NCI-H146 (cell line): ENCODE measurements at regions not wholly inside any gene's neighbourhood (a gene's known extent, or its start where the extent isn't known, plus 50 kb on each side); places are given as distances from the start of the nearest gene placed in this dataset.

Experiments used
- DNase-seq: peaks from one replicate; lab custom pipeline; 2025; lab: John Stamatoyannopoulos, UW

DNA sequence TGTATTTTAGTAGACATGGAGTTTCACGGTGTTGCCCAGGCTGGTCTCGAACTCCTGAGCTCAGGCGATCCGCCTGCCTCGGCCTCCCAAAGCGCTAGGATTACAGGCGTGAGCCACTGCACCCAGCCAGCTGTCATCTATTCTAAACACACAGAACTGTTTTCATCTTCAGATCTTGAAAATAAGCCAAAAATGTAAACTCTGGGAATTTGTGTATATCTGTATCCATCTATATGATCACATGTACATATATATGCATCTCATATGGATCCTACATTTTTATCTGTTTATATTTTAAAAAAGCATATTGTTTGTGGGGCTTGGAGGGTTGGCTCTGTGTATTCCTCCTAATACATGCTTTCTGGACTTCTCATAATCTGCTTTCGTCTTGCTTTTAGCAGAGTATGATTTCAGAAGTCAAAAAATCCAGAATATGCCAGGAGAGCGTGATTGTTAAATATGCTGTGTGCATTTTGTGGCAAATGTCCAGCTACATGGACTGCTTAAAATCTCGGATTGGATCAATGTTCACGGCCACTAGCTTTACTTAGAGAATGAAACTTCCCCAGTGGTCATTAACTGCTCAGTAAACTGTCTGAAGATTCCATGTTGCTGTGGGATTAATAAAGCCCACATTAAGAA, 274.4 kb upstream of the IRX1 start:
- no peak for DNase-seq

DNA sequence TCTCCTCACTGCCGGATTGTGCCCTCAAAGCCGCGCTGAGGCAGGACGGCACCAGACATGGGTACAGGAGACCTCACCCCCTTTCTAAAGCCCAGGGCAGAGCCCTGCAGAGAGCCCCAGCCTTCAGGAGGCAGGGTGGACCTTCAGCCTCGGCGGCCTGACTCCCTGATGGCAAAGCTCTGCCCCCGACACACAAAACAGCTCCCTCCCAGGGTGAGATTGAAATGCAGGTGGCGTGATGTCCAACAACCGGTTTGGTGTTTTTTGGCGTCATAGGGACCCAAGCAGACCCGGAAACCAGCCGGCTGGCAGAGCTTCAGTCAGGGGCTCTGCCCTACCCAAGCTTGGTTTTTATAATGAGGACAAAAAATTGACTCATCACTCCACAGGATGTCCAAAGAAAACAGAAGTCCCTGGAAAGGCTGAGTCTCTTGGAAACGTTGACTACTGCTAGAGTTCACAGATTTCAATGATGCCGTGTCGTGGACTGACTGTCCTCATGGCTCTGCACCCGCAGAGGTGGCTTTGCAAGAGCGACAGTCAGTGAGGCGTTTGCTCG, 275.2 kb upstream of the IRX1 start:
- no peak for DNase-seq

DNA sequence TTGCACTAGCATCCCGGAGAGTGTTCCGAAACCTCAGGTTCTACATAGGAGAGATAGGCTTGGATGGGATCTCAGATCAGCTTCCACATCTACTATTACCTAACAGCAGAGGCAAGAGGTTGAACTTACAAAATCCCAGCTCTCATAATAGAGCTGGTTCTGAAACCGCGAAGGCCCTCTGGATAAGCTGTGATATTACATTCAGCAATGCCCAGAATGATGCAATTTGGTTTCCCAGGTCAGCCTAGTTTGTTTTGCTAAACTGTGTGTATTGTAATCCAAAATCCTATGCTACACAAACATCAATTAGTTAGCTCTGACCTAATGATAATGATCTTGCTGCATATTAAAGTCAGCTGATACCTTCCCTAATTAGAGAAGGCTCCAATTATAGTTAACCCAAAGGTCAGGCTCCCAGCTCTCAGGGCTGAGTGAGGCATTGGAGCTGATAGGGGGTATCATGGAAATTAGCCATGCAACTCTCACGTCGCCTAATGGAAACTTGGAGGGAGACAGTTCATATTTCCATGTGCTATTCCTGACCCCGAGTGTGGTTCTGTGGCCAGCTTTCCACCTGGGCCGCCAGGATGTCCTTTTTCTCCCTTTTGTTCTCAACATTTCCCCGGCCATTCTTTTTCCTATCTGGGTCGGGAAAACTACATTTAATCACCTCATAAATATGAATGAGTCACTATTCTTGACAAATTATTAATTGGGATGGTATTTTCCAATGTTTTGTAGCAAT, 278.4 kb upstream of the IRX1 start:
- no peak for DNase-seq

DNA sequence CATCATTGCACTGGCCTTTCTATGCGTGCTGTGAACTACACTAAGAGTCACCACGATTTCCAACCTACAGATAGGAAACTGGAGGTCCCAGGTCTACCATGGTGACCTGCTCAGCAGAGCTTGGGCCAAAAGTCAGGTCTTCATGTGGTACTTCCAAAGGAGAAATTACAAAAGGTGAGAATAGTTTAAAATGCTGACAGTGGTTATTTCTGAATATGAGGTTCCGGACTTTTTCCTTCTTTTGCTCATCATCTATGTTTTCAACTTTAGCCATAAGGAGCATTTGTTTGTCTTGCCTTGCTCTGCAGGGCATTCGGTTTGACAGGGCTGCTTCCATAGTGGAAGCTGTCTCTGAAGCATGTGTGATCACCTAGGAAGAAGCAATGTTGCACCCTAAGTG, 282.1 kb upstream of the IRX1 start:
- DNase-seq, result no peak

DNA sequence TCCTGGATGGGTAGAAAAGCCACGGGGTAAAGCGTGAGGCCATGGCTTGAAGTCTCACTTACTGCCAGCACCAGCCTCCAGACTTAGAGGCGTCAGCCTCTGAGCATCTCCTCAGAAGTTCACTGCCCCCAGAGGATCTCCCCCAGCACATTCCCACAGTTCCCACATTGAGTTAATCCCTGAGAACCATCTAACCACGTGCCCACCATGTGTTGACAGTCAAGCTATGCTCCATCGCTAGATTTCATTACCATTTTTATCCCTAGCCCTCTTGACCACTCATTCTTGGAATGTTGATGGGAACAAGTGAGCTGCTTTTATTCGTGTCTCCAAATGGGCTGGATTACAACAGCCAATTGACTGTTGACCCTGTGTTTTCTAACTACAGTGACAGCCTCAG, 283.3 kb upstream of the IRX1 start:
- DNase-seq, result no peak

DNA sequence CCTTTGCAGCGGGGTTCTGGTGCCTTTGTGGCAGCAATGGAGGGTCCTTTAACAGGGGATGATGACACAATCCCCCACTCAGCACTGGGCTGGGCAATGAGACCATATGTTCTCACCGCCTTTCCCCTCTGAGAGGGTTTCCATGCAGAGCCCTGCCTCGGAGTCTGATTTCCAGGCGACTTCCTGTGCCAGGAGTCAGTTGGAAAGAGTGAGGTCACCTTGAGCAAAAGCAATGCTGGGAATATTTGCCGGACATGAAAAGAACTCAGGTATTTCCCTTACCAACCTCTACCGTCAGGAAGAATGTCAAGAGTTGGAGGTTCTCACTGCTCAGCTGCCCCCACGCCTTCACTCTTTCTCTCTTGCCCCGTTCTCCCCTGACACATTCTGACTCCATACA, 284.2 kb upstream of the IRX1 start:
- no peak for DNase-seq

DNA sequence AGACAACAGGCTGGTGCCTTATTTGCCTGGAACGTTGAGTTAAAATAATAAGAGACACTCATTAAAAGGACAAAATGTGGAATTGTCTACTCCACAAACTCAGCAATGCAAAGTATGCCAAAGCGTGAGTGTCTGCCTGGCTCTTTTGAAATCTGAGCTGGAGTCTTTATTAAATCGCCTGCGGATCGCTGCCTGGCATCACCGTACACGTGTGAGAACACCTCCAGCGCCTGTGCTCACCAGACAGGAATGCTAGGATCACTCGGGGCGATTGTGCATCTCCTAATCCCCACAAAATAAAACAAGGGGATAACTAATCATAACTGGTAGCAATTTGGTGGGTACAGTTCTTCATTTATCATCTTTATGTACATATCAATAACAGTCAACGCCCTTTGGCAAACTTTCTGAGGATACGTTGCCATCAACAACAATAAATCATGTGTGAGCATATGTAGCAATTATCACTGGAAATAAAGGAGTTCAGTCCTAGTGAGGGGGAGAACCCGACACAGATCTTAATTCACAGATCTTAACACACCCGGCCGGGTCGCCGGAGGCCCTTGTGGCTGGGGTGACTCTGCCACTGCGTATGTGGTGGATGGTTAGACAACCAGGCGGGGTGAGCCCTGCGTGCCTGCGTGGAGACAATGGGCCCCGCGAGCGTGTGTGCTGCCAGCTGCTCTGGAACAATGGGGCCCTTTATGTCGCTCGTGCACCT, 284.9 kb upstream of the IRX1 start:
- no peak for DNase-seq

DNA sequence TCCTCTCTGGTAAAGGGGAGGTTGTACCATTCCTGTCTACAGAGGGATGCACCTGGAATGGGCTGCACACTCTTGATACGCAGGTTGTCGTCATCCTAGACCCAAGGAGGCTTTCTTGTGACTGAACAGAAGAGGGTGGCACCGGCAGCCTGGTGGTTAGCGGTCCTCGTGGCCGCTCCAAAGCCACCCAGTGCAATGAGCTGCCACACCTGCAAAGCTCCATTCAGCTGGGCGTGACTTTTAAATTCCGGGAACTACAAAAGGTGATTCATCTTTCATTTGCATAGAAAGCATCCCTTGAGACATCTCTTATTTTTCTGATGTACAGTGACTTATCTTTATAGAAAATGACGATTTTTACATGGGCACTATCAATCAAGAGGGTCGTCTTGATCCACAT, 286.1 kb upstream of the IRX1 start:
- DNase-seq, result no peak

DNA sequence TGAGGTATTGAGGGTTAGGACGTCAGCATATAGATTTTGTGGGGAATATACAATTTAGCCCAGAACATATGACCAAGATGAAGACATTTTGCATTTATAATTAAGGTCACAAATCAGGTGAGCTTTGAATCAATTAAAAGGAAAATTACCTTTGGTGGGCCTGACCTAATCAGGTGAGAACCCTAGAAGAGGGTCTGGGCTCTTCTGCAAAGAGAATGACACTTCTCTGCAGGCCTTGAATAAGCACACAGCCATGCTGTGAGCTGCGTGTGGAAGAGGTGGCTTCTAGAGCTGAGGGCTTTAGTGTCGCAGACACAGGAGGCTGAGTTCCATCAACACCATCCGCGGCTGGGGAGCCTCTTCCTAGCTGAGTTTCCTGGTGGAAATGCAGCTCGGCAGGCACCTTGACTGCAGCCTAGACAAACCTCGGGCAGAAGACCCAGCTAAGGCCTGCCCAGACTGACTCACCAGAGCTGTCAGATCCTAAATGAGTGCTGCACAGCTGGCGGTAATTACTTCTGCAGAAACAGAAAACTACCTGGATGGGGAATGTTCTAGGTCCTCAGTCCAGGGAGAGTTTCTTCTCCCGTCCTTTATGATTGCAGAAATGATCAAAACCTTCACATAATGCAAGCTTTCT, 287.5 kb upstream of the IRX1 start:
- DNase-seq, result no peak

DNA sequence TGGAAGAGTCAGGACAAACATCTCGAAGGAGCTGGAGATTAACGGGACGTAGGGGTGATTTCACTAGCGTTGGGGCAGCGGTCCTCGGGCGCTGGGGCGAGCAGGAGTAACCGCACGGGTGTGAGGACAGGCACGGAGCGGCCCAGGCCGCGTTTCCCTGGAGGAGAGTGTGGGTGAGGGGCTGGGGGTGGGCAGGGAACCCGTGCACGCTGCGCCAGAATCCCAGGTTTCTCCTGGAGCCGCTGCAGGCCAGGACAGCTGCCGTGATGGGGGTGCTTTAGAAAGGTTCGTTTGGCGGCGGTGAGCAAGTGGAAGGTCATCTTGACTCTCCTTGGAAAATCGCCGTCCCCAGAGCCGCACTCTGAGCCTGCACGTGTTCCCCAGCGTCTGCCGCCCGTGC, 290.2 kb upstream of the IRX1 start:
- DNase-seq, result no peak

DNA sequence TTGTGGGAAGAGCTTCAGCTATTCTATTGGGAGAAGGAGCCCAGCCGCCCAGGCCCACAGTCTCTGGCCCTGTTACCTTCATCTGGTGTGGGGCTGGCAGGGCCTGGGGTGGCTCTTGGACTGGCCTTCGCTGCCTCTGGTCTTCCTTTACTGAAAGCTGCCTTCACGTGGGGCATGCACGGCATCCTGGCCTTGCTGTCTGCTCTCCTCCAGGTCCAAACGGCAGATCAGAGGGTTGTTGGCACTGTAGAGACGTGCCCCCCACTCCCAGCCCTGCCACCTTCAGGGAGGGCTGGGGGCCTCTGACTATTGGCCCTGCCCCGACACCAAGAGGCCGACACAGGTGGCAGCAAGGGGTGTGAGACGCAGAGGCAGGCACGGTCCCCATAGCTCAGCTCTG, 291.3 kb upstream of the IRX1 start:
- DNase-seq, result no peak

DNA sequence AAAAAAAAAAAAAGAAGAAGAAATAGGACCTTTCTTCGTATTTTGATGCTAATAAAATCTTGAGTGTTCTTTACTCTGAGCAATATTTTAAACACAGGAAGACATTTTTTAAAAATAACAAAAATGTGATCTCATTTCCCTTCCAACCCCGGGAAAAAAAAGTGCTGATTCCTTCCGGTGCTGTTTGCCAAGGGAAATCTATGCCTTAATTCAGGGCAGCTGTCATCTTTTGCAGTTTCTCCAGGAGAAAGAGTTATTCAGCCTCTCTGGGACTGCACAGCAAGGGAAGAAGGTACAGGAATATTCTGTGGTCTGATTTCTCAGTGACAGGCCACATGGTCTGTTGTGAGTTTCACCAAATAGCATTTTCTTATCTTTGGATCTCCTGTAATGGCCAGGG, 291.9 kb upstream of the IRX1 start:
- DNase-seq, result no peak

DNA sequence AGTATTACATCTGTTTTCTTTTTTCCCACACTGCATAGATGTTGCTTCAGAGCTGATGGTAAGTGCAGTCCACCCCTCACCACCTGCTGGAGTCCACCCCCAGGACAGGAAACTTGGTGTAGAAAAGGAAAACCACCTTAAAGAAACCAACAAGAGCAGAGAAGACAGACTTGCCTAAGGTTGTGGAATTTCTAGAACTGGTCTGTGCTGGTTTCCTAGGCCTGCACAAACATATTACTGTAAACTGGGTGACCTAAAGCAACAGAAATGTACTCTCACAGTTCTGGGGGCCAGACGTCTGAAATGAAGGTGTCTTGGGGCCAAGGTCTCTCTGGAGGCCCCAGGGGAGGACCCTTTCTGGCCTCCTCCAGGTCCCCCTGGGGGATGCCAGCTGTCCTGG, 293.4 kb upstream of the IRX1 start:
- no peak for DNase-seq

DNA sequence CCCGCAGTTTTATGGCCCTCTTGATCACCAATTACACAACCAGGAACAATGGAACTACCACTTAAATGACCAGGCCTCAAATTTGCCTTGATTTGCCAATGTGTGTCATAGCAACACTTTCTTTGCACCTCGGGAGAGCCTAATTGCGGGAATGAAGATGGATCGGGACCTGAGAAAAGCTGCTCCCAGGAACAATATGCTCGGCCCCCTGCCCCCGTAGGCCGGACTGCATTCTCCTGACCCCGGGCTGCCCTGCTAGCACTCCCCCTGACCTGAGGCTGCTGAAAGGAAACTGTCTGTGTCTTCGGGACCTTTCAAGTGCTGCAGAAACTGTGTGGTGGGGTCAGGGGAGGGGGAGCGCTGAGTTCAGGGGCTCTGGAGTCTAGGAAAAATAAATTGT, 294.3 kb upstream of the IRX1 start:
- DNase-seq, result no peak

DNA sequence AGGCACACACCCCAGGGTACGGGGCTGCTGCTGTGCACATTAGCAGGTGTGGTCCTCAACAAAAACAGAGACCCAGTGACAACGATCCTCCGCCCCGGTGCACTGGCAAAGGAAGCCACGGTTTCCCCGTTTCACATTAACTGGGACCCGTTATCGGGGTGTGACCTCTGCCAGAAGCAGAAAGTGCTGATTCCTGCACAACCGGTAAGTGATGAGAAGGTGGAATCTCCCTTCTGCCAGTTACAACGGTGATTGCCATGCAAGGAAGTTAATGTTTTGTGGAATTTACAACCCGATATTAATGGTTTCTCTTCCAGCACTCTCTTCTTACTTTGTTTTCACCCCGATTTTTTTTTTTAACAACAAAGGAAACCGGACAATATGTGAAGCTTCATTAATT, 294.9 kb upstream of the IRX1 start:
- DNase-seq, result no peak

DNA sequence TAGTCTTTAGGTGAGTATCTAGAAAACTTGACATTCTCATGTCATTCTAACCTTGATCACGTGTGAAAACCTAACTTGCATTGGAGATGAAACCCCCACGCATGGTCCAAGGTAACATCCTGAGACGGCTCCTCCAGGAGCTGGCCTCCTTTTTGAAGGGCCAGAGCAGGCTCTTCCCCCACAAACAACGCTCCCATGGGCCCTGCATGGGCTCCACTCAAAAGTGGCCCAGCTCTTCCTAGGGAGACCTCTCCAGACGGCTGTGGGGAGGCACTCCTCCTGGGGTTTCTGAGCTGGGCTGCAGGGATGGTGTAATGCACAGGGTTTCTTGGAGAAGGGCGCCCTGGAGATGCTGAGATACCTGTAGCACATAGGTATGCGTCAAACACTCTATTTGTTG, 296.2 kb upstream of the IRX1 start:
- no peak for DNase-seq

DNA sequence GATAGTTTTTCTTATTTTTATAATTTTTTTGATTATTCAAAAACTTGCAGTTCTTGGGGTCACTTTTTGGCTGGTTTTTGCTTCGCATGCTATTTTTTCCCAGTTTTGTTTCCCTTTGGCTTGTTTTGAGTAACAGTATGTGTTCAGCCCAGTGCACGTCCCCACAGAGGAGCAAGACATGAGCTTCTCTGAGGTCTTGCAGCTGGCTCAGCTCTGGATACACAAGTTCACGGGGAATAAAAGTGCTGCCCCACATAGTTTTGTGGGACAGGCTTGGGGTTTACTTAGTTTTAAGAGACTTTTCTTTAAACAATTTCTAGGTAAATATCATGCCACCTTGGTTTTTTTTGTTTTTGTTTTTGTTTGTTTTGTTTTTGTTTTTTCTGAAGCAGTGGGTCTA, 297.8 kb upstream of the IRX1 start:
- no peak for DNase-seq

DNA sequence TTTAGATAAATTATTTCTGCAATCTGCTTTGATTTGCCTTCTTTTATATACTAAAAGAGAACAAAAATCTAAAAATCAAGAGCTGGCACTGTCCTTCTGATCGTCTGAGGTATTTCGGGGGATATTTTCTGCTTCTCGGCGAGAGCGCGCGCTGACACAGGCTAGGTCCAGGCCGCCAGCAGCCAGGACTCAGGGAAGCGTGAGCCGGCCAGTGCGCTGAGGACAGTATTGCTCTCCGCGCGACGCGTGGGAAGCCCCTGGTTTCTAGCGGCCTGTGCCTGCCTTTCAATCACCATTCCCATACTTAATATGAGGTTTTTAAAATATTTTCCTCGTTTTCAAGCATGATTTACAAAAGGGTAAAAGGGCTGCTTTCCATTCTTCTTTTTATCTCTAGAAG, 307.3 kb upstream of the IRX1 start:
- DNase-seq, result no peak

DNA sequence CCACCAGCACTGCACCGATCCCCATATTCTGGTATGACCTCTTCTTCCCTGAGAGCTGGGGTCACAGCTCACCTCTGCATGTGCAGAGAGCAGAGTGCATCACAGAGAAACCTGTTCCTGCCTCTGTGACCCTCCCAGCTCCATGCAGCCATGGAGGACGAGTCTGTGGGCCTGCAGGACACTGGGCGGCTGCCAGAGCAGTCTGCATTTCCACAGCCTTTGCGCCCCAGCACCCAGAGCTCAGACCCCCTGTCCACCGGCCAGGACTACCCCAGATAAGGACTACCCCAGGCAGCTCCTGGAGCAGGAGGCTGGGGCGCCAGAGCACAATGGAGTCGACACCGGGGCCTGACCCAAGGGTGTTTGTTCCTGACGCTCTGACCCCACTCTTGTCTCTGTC, 308.1 kb upstream of the IRX1 start:
- no peak for DNase-seq

DNA sequence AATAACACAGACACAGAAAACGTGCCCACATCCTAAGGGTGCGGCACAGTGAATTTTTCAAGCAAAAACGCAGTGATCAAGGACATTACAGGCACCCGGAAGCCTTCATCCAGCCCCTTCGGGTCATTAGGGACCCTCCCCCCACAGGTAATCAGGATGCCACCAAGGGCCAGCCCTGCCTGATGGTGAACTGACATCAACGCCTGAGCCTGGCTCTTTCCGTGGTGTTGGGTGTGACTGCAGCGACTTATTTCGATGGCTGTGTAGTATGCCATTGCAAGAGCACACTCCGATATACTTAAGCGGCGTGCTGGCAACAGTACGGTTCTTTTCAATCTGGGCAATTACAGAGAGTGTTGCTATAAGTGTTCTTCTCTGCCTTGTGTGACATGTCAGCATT, 310.0 kb upstream of the IRX1 start:
- no peak for DNase-seq

DNA sequence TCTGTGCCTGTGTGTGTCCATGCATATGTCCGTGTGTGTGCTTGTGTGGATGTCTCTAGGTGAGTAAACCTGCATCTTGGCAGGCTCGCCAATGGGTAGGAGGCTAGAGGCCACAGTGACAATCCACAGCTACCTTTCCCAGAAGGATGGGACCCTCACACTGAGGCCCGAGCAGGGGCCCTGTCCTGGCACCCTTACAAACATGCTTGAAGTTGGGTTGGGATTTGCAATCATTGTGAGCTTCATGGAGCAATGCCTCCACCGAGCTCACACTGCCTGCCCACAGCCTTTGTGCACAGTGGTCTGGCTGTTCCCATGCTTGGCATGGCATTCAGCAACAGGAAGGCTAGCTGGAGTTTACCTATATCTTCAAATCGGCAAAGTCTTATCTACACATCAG, 311.1 kb upstream of the IRX1 start:
- DNase-seq, result no peak

DNA sequence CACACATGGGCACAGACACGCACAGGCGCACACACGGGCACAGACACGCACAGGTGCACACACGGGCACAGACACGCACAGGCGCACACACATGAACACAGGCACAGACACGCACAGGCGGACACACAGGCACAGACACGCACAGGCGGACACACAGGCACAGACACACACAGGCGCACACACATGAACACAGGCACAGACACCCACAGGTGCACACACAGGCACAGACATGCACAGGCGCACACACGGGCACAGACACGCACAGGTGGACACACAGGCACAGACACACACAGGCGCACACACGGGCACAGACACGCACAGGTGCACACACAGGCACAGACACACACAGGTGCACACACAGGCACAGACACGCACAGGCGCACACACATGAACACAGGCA, 312.8 kb upstream of the IRX1 start:
- no peak for DNase-seq

DNA sequence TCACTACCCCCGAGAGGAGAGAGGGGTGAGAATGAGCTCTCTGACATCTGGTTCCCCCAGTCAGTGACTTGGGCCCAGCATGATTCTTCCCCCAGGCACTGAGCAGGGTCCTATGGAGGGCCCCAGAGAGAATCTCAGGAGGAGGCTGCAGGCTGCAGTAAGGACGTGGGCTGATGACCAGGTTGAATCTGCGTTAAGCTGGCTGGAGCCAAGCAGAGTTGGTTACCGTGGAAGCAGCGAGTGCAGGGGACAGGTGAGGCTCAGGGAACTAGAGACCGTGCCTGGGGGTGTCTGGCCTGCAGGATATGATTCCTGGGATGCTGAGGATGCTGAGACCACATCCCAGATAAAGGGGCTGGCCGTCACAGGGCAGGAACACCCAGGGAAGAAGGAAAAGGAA, 314.3 kb upstream of the IRX1 start:
- DNase-seq, result no peak
